Coronary artery (tissue), 2 donors: ENCODE measurements at regions not wholly inside any gene's neighbourhood (a gene's known extent, or its start where the extent isn't known, plus 50 kb on each side); places are given as distances from the start of the nearest gene placed in this dataset.
A peak's percentile ranks its signal among the peaks of the same experiment; 100 is the strongest.

Experiments used
- DNase-seq: peaks from one replicate; pipeline ENCODE4 v3.0.0-alpha.2; 2017; ENCODE audit warnings: low spot score
- H3K27ac ChIP-seq, 2 donors: fragments of 200-600 bp; sonication (generic); one replicate each; pipeline ENCODE4 v1.5.1; 2016 to 2019
- H3K4me3 ChIP-seq: fragments of 200-600 bp; sonication (generic); 2 replicates; pipeline ENCODE4 v1.5.1; 2016; ENCODE audit warnings: mild to moderate bottlenecking, moderate library complexity
- CTCF ChIP-seq: fragments of 200-600 bp; sonication (generic); IDR thresholded peaks from one replicate; pipeline ENCODE4 v1.5.1; 2019; ENCODE audit warnings: antibody characterized with exemption

- H3K4me3 ChIP-seq: no peak overlapping the region
- no peak for DNase-seq
- TF ChIP-seq CTCF: no peak
- H3K27ac ChIP-seq: no peak overlapping the region
These were observed 139.4 kb upstream of the HDAC4 start for GRCh38 chr2:239540174-239540573.

- TF ChIP-seq CTCF: no peak
- Histone ChIP-seq H3K27ac (no peak overlapping the region), H3K4me3 (no peak overlapping the region)
- no peak for DNase-seq
These were observed 138.9 kb upstream of the HDAC4 start for GRCh38 chr2:239539776-239540100.

- no peak overlapping the region for H3K4me3 ChIP-seq
- no peak for DNase-seq
- no peak overlapping the region for H3K27ac ChIP-seq
- TF ChIP-seq CTCF: no peak
These were observed 138.4 kb upstream of the HDAC4 start for GRCh38 chr2:239539083-239539775.

GRCh38 chr2:239538357-239539052, 137.7 kb upstream of the HDAC4 start:
- Histone ChIP-seq H3K27ac (no peak overlapping the region), H3K4me3 (no peak overlapping the region)
- TF ChIP-seq CTCF: no peak
- no peak for DNase-seq

GRCh38 chr2:239537633-239538356, 137.0 kb upstream of the HDAC4 start:
- TF ChIP-seq CTCF: no peak
- DNase-seq: no peak
- no peak overlapping the region for H3K4me3 ChIP-seq
- H3K27ac ChIP-seq: no peak overlapping the region

GRCh38 chr2:239536186-239536585, 135.4 kb upstream of the HDAC4 start:
- Histone ChIP-seq H3K4me3 (no peak overlapping the region), H3K27ac (no peak overlapping the region)
- DNase-seq: peak; percentile 53
- TF ChIP-seq CTCF: no peak
